Caki2 (cell line): ENCODE measurements at regions not wholly inside any gene's neighbourhood (a gene's known extent, or its start where the extent isn't known, plus 50 kb on each side); places are given as distances from the start of the nearest gene placed in this dataset.

Source experiments
- DNase-seq: peaks from one replicate; pipeline ENCODE4 v3.0.0-alpha.2; 2015; ENCODE audit warnings: low read depth
- in situ Hi-C: cut with HindIII; loops from 2 replicates; pipeline ENCODE4 v1.10.0; 2016; ENCODE audit warnings: low sequenced_read_pairs, low pct_unique_long_range_greater_than_20kb, mixed read lengths

- no peak for DNase-seq
- in situ Hi-C loops, result no loop called here
Measured at GRCh38 chrX:13266641-13267345, 53.1 kb downstream of the ATXN3L start.

- in situ Hi-C loops, result no loop called here
Measured at GRCh38 chrX:13265549-13266132, 54.2 kb downstream of the ATXN3L start.

GRCh38 chrX:13265111-13265510 is 54.7 kb downstream of the ATXN3L start:
- DNase-seq, result no peak
- in situ Hi-C loops, result no loop called here

More at GRCh38 chrX:13265549-13266132, 54.2 kb downstream of the ATXN3L start:
- DNase-seq, result no peak

- no peak for DNase-seq
- in situ Hi-C loops, result no loop called here
Measured at GRCh38 chrX:13263560-13264251, 56.1 kb downstream of the ATXN3L start.

GRCh38 chrX:13261348-13261747 is 58.5 kb downstream of the ATXN3L start:
- in situ Hi-C loops, result no loop called here
- DNase-seq, result no peak

GRCh38 chrX:13260598-13260997 is 59.3 kb downstream of the ATXN3L start:
- in situ Hi-C loops, result no loop called here

GRCh38 chrX:13258725-13259124 is 61.1 kb downstream of the ATXN3L start:
- no peak for DNase-seq
- in situ Hi-C loops, result no loop called here

More at GRCh38 chrX:13260598-13260997, 59.3 kb downstream of the ATXN3L start:
- DNase-seq, result no peak

- DNase-seq, result no peak
- in situ Hi-C loops, result no loop called here
Measured at GRCh38 chrX:13258052-13258444, 61.8 kb downstream of the ATXN3L start.

GRCh38 chrX:13257223-13258051 is 62.4 kb downstream of the ATXN3L start:
- in situ Hi-C loops, result no loop called here
- DNase-seq, result no peak

GRCh38 chrX:13256603-13257002 is 63.2 kb downstream of the ATXN3L start:
- DNase-seq, result no peak
- in situ Hi-C loops, result no loop called here

GRCh38 chrX:13254870-13255269 is 65.0 kb downstream of the ATXN3L start:
- in situ Hi-C loops, result no loop called here
- DNase-seq, result no peak

GRCh38 chrX:13254076-13254785 is 65.6 kb downstream of the ATXN3L start:
- DNase-seq, result no peak
- in situ Hi-C loops, result no loop called here

GRCh38 chrX:13253223-13253622 is 66.6 kb downstream of the ATXN3L start:
- in situ Hi-C loops, result no loop called here
- no peak for DNase-seq

- in situ Hi-C loops, result no loop called here
- DNase-seq, result no peak
Measured at GRCh38 chrX:13252726-13253125, 67.1 kb downstream of the ATXN3L start.

- DNase-seq, result no peak
- in situ Hi-C loops, result no loop called here
Measured at GRCh38 chrX:13250826-13251580, 68.8 kb downstream of the ATXN3L start.

GRCh38 chrX:13248867-13249486 is 70.9 kb downstream of the ATXN3L start:
- in situ Hi-C loops, result no loop called here
- DNase-seq, result no peak

GRCh38 chrX:13239272-13239671 is 80.6 kb downstream of the ATXN3L start:
- in situ Hi-C loops, result no loop called here
- DNase-seq, result no peak
